GM18858 (cell line): ENCODE measurements at regions not wholly inside any gene's neighbourhood (a gene's known extent, or its start where the extent isn't known, plus 50 kb on each side); places are given as distances from the start of the nearest gene placed in this dataset.
A peak's percentile ranks its signal among the peaks of the same experiment; 100 is the strongest.

Experiments used
- ATAC-seq: cut with Tn5 transposase; IDR thresholded peaks from one replicate; pipeline ENCODE4 v1.9.1; 2021; ENCODE audit not compliant: unreplicated experiment

DNA sequence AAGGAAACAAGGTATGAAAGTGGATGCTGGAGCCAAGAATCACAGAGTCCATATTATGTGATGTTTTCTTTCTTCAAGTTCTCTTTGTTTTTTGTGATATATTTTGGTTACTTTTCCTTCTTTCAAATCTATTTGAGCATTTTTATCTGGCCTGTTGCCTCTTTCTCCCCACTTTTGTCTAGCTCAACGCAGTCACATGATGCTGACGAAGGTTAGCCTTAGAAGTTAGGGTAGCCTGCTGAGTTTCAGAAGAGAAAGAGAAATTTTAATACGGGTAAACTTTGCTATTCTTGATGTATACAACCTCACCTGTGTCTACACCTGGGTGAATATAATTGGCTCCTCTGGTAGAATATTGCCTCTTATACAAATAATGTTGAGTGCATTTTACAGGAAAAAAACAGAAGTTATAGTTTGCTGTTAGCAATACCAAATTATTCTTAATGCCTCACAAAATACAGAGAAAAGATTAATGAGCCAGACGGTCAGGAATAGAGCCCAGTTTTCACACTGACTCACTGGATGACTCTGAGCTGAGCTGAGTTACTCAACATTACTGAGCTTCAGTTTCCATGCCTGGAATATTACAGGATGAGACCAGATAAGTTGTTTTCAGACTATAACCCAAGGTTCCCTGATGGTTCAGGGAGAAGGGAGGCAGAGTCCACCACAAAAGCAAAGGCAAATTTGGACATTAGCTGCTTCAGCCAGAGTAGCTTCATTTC lies 161.6 kb upstream of the BDNF start:
- no peak for ATAC-seq

DNA sequence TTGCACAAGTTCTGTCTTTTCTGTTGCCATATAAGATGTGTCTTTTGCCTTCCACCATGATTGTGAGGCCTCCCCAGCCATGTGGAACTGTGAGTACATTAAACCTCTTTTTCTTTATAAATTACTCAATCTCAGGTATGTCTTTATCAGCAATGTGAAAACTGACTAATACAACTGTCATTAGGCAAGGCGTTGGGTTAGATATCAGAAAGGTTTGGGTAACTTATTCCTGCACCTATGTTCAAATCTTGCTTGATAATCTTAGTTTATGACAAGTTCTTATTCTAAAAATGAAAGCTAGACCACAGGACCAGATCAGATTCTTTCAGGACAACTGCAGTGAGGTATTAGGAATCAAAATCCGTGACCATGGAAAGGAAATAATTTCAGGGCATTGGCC lies 160.6 kb upstream of the BDNF start:
- no peak for ATAC-seq

DNA sequence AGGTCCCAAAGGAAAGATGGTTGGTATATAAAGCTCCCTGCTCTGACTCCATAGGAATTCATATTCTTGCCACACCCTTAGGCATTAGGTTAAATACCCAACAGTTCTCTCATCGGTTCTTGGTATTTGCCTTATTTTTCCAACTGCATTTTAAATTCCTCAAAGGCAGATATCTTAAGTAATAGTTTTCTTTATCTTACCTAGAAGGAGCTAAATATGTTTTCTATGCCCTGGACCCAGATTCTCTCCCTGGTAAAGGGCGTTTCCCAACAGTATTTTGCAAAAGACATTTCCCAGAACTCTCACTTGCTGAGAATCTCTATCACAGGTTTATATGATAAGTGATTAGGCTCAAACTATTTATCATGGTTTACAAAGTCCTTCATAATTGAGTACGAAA lies 158.6 kb upstream of the BDNF start:
- ATAC-seq = no peak

DNA sequence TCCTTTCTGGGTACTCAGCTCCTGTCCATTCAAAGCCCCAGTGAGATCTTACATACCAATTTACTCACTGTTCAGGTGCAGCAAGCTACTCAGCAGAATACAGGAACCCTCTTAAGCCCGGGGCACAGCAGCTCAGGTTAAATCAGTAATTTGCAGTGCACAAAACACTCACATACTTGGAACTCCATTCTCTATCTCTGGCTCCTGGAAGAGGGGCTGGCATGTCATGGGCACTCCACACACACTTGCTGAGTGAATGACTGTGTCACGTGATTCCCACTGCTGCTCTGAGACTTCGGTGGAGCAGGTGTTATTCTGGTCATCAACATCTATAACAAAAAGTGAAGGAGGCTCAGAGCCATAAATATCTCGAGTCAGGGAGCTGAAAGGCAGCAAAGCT lies 157.3 kb upstream of the BDNF start:
- no peak for ATAC-seq

DNA sequence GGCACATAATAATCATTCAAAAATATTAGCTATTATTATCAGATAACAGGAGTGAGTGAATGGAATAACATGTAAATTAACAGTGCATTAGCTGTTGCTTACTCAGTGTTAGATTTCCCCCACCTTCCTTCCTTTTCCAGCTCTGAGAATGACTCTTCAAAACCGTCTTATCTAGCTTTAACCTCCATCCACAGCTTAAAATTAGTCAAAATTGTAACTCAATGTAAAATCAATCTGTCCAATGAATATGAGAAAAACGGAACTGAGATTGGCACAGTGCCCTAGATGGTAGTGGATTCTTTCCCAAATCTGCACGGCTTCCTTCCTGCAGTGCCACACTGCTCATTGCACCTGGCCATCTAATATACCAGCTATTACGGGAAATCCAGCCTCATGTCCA lies 156.8 kb upstream of the BDNF start:
- ATAC-seq = peak; percentile 52

DNA sequence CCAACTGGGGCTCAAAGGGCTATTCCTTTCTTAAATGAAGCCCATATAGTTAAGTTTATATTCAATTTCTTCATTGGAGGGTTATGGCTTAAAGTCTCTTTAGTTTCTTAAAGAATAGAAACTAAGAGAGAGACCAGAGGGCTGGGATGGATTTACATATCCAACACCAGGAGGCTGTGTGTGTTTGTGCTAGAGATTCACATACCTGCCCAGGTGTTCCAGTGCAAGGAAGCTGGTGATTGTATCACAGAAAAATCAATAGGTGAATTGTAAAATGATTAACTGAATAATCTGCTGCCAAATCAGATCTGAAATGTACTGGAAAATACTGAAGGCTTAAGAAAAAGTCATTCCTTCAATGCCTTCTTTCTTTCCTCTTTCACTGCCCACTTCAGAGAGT lies 148.2 kb upstream of the BDNF start:
- no peak for ATAC-seq

DNA sequence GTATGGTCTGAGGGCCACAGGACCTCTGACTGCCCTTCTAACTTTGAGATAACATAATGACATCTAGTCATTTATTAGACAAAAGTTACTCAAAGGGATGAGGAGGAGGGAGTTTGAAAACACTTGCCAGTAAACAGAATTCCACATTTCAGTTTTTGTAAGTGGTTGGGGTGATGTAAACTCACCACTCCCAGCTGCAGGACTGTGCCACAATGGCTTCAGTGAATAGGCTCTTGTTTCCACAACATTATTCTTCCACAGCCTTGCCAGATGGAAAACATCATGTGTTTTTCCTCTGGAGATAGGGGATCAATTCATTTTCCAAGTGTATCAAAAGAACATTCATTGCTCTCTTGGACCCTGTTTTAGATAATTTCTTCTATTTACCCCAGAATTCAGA lies 147.2 kb upstream of the BDNF start:
- no peak for ATAC-seq

DNA sequence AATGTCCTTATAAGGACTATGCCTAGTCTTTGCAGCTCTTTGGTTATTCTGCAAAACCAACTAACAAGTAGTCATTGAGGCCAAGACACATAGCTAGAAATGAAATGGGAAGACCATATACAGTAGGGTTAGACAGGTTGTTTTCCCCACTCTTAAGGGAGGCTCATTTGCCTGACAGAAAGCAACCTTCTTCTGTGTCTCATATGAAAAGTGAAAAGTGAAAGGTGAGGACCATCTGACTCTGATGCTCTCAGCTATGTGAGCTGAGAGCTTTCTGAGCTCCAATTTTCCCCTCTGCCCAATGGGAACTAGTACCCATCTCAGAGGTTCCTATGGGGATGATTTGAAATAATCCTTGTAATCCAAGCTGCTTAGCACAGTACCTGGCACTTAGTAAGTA lies 142.0 kb upstream of the BDNF start:
- ATAC-seq = no peak

DNA sequence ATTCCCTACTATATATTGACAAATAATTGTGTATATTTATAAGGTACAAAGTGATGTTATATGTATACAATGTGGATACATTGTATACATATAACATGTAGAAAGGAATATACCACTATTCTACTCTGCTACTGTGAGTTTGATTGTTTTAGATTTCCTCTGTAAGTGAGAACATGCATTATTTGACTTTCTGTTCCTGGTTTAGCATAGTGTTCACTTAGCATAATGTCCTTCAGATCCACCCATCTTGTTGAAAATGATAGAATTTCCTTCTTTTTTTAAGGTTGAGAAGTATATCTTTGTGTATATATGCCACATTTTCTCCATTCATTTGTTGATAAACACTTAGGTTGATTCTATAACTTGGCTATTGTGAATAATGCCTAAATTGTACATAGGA lies 140.8 kb upstream of the BDNF start:
- no peak for ATAC-seq

DNA sequence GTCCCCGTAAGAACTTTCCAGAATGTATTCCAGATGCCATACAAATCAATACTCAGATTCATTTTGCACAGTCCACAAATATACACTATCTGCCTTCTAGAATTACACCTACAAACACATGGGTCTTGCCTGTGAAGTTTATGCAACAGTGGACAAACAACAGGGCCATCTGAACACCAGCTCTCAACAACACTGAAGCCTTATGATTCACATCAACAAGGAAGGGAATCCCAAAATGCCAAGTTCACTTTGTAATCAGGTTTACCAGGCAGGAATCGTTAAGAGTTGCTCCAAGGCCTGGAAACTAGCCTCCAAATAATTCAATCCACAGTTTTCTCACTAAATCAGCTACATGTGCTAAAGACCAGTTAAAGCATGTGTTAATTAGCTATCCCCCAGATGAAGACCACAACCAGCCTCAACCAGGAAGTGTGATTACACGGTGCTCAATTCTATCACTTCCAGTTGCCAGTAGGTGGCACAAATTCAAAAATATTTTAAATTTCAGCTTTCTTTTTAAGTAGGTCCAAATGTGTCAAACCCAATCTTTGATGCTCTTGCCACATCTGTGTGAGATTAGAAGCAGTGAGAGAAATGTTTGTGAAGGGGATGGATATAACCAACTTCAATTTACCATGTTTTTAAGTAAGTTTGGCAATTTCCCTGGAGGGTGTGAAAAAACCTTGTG lies 139.1 kb upstream of the BDNF start:
- no peak for ATAC-seq

DNA sequence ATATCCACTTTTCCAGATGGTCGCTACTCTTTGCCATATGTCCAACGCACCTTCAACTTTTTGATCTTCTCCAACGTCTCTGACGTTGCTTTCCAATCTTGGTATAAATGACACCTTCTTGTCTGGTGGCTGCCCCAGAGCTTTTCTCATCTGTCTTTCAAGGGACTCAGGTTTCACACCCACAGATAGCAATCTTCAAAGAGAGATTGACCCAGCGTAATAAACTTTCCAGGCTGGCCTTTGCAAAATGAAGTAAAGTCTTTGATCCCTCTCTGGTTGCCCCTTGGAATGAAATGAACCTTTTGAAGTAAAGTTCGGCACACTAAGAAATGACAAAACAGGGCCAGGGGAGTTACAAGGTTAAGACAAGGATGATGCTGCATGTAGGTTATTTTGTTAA lies 138.4 kb upstream of the BDNF start:
- ATAC-seq = no peak

DNA sequence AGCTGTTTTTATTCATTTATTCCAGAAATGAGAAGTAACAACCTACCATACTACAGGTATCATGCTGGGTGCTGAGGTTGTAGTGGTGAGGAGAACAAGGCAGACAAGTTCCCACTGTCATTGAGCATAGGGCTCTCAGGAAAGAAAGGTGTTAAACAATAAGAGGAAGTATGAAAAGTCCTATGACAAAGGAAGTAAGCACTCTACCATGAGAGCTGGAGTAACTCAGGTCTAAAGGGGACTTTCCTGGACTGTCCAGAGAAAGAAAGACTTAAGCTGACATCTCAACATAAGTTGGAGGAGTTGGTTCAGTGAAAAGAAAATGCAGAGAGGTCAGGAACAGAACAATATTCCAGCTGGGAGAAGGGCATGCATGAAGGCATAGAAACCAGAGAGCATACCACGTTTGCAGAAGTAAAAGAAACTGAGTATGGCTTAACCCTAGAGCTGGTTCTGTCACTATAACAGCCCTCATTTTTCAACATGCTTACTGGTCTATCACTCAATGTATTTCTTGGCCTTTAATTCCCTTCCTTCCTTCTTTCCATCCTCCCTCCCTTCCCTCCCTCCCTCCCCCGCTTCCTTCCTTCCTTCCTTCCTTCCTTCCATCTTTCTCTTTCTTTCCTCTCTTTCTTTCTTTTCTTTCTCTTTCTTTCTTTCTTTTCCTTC lies 137.8 kb upstream of the BDNF start:
- peak; percentile 90 for ATAC-seq

DNA sequence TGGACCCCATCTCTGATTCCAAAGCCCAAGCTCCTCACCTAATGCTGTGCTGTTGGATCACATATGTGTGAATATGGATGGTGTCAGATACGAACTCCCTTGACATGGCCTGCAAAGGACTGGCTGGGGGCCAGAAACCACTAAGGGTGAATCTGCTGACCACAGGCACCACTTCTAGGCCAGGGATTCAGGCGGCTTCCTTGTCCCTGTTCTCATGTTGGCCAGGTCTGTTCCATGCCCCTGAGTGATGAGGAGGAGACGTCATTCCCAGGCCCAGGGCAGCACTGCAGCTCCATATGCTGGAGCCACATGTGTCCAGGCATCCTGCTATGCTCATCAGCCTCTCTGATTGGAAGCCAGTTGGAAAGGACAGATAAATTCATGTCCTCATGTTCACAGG lies 130.0 kb upstream of the BDNF start:
- no peak for ATAC-seq

DNA sequence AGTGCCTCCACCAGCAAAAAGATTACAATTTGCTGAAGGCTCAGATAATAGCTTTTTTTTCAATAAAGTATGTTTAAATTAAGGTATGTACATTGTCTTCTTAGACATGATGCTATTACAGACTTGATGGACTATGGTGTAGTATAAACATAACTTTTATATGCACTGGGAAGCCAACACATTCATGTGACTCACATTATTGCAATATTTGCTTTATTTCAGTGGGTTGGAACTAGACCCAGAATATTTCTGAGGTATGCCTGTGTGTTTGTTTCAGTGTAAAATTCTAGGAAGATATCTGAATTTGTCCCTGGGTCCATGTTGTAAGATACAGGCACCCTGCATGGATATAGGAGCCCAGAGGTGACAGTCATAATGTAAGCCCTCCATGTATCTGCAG lies 120.0 kb upstream of the BDNF start:
- ATAC-seq = no peak

DNA sequence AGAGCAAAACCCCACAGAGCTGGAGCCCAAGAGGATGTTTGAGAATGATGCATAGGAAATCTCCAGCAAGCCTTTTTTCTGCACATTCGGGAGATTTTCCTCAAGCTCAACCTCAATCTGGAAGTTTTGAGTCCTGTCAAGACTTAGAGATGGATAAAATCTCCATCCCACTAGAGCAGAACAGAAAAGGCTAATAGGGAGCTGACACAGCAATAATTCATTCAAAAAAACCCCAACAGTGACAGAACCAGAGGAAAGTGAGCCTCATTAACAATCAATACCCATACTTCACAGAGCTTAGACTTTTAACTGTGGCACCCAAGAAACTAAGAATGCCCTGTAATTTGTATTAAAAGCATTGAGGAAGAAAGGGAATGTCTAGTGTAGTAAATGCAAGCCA lies 115.9 kb upstream of the BDNF start:
- no peak for ATAC-seq

DNA sequence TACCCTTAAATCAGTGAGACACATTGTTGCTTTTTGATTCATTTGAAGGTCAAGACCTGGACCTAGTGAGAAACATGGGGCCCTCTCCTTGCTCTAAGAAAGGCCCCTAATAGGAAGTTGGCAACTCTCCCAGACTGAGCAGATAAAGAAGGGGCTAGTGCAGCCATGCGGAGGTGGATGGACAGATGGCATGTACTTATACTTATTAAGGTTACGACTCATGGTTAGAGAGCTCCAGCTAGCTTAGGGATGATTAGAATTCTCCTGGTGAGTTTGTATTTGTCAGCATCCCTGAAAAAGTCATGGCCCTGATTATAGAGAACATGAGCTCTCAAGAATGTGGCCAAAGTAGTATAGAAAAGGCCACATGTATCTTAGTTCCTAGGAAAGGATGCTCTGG lies 112.1 kb upstream of the BDNF start:
- no peak for ATAC-seq

DNA sequence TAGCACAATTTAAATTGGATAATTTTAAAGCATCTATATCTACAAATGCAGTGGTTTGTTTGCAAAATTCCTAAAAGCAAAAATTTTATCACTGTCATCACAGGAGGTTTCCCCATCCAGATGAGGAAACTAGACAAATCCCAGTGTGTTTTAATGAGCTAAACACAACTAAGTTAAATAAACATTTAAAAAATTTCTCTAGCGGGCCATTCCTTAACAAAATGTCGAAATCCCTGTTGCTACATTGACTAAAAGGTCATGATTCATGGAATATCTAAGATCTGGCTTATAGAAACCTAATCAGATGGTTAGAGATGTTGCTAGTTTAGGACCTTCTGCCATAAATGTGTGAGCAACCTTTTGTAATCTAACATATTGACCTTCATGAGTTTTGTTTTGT lies 107.3 kb upstream of the BDNF start:
- no peak for ATAC-seq

DNA sequence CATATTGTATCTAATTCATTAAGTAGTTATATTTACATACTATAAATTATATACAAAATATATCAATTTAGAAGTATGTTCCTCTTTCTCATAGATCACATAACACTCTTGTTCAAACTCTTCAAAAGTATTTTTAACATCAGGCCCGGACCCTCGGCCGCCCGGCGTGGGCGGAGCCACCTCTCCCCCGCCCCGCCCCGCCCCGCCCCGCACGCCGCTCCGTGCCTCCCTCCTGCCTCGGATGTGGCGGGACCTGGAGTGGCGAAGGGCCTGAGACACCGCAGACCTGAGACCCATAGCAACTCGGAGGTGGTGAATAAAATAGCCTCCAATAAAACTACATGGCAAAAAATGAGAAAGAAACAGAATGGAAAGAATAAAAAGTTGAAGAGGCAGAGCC lies 105.9 kb upstream of the BDNF start:
- ATAC-seq = no peak

DNA sequence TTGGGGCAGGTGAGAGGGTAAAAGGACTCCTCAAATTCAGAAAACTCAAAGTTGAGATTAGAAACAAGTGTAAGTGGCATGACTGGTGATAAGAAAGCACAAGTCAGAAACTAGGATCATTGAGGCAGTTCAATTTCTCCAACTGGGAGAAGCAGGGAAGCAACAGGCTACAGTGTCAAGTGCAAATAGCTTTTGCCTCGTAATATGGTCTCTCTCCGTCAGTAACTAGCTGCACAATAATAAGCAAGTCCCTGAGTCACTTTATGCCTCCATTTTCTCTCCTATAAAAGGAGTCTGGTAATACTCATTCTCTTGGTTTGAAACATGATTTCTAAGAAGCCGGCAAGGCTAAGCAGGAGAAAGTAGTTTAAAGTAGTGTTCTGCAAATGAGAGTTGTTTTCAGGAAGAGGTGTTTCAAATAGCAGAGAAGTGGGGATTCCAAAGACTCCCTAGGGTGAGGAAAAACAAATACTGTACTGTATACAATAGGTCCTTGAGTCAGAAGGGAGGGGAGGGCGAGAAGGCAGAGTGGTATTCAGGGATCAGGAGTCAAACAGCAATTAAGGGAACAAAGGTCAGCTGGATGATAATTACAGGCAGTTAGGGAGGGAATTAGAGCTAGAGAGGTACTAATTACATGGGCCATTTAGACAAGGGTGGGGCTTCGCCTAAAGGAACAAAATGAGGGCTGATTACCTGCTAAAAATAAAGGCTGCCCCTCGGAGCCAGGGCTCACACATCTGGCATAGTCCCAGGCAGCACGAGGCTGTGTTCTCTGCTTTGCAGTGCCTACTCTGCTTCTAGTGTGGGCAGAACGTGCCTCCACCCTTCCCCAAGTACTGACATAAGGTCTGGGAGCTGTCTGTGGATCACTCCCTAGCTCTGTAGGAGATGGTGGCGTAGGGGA lies 96.0 kb upstream of the BDNF start:
- ATAC-seq = no peak

DNA sequence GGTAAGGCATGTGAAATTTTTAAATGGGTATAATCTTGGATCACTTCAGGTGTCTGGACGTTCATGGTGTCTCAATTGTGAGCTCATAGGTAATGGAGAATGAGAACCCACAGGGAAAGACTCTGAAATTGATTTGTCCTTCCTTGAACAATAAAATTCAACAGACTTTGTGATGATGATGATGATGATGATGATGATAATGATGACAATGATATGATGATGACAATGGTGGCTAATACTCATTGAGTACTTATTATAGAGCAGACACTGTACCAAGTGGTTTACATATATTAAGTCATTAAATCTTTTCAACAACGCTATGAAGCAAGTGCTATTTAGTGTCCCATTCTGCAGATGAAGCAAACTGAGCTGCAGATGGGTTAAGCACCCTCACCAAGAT lies 86.6 kb upstream of the BDNF start:
- ATAC-seq = no peak

DNA sequence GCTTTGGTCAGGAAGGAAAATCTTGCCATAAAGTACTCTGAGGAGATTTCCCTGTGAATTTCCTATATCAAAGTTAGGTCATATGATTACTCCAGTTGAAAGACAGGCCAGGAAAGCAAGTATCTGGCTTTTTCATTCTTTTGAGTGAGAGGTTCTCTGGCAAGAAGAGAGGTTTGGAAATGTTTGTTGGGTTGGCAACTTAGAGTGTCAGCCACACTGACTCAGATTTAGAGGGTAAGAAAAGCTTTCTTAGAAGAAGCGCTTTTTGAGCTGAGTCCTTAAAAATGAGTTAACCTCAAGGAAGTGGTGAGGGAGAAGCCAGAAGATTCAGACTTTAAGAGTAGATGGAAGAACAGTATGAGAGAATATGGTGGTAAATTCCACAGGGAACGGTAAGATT lies 86.1 kb upstream of the BDNF start:
- no peak for ATAC-seq
